HG03469 (cell line): ENCODE measurements at regions not wholly inside any gene's neighbourhood (a gene's known extent, or its start where the extent isn't known, plus 50 kb on each side); places are given as distances from the start of the nearest gene placed in this dataset.

Experiments used
- ATAC-seq: cut with Tn5 transposase; IDR thresholded peaks from one replicate; pipeline ENCODE4 v1.9.1; 2021; ENCODE audit warnings: mild to moderate bottlenecking, moderate library complexity, moderate number of reproducible peaks; ENCODE audit not compliant: unreplicated experiment

- no peak for ATAC-seq
Observed at GRCh38 chr1:82219841-82220240, 419.1 kb downstream of the ADGRL2 start.

DNA sequence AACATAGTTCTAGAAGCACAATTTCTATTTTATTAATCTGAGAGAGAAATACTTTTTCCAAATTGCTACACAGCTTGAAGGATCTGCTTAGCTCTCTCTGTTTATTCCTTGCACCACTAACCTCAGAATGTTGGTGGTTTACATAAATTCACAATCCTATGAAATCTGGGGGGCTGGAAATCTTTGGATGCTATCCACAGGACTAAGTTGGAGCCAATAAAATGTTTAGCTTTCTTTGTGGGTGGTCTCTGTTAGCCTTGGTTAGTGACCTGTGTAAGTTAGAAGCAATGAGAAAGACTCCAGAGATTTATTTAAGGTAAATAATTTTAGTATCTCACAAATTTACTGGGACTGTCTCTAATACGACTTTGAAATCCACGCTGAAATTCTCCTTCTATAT, 418.1 kb downstream of the ADGRL2 start:
- ATAC-seq, result no peak

GRCh38 chr1:82215853-82216175, 415.1 kb downstream of the ADGRL2 start:
- no peak for ATAC-seq

DNA sequence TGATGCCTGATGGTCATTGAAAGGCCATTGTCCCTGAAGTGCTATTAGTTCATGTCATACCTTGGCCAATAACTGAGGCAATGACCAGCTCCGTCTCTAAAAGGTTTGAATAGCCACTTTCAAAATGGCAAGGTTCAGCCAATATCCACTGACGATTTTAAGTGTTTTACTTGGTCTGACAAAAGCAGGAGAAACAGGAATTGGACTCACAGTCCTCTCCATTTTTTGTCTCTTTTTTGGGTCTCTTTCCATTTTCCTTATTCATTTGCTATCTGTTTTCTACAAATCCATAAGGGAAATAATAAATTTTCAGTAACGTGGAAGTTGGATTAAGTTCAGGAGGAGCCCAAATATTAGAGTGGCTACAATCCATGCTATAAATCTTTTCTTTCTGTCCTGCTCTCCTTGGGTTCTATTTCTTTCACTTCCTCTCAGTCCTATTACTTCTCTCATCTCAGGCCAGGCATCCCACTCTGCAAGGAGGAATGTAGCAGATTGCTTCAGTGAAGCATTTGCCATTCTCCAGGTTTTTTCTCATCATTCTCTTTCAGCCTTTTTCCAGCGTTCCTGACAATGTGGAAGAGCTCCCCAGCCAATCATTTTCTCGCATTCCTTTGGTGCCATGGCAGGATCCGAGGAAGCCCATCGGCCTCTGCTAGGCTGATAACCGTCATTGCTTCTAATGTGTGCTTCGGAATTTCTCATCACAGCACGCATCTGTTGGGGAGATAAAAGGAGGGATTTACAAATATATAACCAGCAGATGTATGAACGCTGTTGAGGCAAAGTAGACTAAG, 414.5 kb downstream of the ADGRL2 start:
- no peak for ATAC-seq

DNA sequence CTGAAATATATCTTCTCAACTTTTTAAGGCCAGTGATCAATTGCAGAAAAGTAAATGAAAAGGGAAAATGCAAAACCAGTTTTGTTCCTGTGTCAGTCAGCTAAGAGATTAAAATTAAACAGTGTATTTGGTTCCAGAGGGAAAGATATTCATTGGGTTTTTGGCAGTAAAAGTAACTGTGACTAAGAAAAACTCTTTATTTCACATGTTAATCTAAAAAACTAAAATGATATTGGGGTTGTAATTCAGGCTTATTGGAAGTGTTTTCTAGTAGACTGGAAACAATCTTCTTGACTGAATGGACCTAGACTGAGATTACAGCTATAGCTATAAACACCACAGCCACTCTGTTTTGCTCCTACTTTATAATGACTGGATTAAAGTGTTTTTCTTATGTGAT, 413.9 kb downstream of the ADGRL2 start:
- ATAC-seq, result no peak

DNA sequence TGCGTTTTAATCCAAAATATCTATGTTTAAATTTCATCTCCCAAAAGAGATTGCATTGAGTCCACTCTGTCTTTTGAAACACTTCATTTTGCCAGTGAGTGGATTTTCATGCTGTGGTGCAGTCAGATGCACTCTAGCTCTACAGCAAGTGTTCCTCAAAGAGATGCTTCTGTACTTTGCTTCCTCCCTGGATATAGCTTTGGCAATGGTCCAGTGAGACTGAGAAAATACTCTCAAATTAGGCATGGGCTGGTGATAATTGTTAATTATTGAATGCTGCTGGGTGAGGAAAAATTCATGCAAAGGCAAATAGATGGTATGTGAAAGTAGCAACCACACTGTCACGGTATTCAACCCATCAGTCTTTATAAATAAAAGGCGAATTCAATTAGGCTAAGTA, 396.9 kb downstream of the ADGRL2 start:
- ATAC-seq, result no peak

- ATAC-seq, result no peak
Observed at GRCh38 chr1:82195245-82195644, 394.5 kb downstream of the ADGRL2 start.

GRCh38 chr1:82185084-82185483, 384.4 kb downstream of the ADGRL2 start:
- ATAC-seq, result no peak

DNA sequence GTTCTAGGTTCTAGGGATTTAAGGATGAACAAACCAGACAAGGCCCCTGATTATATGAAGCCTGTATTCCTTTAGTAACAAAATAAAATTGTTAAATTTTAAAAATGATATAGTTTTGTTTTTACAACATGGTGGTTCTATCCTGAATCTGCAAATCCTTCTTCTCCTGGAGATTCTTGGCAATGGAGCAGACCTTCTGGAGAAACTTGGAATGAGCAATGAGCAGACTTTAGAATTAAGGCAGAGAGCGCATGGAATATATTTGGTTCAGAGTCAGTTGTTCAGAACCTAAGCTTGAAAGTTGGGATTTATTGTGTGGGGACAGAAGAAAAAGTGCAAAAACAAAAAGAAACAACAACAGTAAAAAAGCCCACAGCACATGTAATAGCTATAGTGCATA, 381.1 kb downstream of the ADGRL2 start:
- ATAC-seq, result no peak

GRCh38 chr1:82179131-82179530, 378.4 kb downstream of the ADGRL2 start:
- ATAC-seq, result no peak

DNA sequence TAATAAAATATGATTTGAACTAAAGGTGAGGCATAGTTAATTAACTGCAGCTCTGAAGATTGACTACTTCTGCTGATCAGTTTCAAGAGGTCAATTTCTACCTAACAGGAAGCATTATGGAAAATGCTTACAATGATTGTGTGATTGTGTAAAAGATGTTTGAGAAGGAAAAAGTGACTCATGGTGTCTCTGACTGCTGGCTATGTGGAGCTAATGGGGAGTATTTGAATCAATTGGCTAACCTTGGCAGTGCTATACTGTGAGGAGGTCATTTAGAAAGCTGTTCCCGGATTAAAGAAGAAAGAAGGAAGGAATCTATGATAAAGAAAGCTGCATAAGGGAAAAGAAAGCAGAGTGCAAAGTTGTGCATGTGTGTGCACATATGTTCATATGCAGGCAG, 376.5 kb downstream of the ADGRL2 start:
- no peak for ATAC-seq

- ATAC-seq, result no peak
Observed at GRCh38 chr1:82171955-82172354, 371.2 kb downstream of the ADGRL2 start.

DNA sequence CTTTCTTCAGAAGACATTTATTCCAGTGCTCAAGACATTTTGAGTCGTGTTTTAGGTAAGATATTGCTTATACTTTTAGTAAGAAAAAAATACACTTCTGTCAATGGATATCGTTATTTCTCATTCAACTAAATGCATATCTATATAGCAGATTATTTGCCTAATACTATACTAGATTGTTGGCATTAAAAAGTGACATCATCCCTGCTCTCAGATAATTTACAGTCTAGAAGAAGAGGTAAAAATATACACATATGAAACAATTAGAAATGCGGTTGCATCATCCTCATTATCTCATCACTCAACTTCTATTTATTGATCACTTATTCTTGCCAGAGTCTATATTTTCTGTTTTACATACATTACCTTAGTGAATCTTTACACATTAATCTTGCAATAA, 367.7 kb downstream of the ADGRL2 start:
- ATAC-seq, result no peak

DNA sequence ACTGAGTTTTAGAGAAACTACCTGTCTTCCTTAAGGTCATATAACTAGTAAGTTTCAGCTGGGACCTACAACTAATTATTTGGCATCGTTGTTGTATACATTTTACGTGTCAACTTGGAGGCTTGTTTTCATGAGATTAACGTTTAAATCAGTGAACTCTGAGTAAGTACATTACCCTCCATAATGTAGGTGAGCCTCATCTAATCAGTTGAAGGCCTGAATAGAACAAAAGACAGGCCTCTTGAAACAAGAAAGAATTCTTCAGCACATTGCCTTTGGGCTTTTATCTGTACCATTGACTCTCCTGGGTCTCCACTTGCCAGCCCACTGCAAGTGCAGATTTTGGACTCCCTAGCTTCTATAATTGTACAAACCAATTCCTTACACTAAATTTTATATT, 364.6 kb downstream of the ADGRL2 start:
- no peak for ATAC-seq

DNA sequence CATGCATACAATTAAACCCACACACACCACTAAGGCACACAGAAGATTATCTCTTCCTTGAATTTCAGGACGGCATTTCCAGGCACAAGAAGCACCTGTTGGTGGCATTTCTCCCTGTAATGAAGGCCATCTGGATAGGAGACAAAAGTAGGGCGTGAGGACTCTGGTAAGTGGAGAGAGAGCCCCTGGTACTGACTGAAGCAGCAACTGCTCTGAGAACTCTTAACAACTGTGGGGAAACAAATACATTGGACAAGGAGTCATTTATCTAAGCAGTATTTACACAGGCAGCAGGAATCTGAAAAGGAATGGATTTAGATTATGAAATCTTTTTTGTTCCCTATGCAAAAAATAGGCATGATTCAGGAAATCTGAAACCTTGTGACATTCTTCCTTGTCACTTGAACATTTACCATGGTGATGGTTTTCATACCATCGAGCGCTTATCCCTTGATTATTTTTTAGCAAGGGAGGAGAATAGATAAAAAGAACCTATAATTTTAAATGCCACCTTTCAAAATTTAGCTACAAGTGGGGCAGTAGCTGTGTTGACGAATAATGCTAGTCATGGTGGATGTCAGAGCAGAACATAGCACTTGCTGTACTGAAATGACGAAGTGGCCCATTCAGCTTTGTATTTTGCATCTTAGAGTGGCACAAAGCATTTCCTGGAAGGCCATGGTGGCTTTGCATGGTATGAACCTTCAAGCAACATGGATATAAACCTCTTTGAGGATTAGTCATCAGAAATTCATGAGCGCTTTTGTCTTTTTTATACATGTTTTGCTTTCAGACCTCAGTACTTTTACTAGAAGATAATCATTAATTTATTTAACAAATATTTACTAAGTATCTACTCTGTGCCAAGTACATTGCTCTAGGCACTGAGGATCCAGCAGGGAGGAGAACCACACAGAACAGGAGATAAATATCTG, 362.0 kb downstream of the ADGRL2 start:
- no peak for ATAC-seq

GRCh38 chr1:82161700-82162141, 361.0 kb downstream of the ADGRL2 start:
- no peak for ATAC-seq

GRCh38 chr1:82160903-82161302, 360.2 kb downstream of the ADGRL2 start:
- no peak for ATAC-seq

DNA sequence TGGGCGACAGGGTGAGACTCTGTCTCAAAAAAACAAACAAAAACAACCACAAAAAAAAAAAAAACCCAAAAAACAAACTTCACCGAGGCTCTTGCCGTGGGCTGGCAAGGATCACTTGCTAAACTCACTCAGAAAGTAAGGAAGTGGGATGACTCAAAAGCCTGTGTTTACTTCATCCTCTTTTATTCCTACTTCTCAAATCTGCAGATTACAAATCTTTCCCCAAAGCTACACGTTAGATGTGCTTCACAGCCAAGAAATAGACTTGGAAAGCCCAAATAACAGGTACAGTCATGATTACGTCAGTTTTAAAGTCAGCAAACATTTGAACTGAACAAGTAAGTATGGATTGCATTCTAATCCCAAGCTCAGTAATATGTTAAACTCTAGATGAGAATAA, 359.3 kb downstream of the ADGRL2 start:
- ATAC-seq, result no peak

DNA sequence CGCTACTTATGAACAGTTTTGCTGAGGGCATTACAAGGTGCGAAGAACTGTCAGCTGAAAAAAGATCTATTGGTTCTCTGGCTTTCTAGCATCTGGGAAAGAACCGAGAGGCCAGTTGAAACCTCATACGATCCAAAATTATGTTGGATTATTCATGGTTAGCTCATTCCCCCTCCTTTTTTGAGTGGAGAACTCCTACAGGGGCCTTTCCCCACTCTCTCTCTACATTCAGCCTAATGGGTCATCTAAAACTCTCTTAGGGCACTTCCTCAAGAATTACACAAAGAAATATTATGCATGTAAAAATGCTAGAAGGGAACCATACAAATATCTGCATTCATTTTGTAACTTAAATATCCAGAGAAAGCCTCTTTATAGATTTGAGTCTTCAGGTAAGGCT, 358.2 kb downstream of the ADGRL2 start:
- no peak for ATAC-seq

- ATAC-seq, result no peak
Observed at GRCh38 chr1:82154219-82154970, 353.7 kb downstream of the ADGRL2 start.

GRCh38 chr1:82153752-82154151, 353.0 kb downstream of the ADGRL2 start:
- no peak for ATAC-seq
